ENCODE measurements at regions not wholly inside any gene's neighbourhood (a gene's known extent, or its start where the extent isn't known, plus 50 kb on each side); places are given as distances from the start of the nearest gene placed in this dataset.

DNA sequence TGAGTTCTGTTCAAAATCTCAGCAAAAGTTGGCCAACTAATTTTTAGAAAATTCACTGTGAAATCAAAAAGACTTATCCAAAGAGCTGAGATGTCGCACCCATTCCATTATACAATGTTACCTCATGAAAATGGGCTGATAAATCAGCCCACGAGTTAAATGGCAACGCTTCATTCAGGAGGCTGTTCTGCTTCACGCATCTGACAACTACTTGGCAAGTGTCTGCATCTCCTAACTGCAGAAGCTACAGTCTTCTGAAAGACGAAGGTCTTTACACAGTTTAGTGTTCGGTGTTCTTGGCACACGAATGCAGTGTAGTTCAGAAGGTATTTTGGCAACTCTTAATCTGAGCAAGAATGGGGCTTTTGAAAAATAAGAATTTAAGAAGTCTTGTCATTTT is 166.6 kb upstream of the DKK2 start:
- POLR2A ChIA-PET (ENCODE audit: unreplicated experiment) = no interaction called here
- DNase-seq (no peak), ATAC-seq (ENCODE audit: low read depth) (no peak)
- intact Hi-C loops (cut with micrococcal nuclease) (no loop called here), in situ Hi-C loops (cut with MboI; ENCODE audit: low sequenced_read_pairs) (no loop called here), dilution Hi-C loops (cut with HindIII; ENCODE audit: low sequenced_read_pairs, unreplicated experiment) (no loop called here)
- Histone ChIP-seq H4K20me1 (ENCODE audit: insufficient read depth, low read length) (no peaks in the 10 kb centered on the region), H2BK15ac (ENCODE audit: low read depth, low read length) (no peak overlapping the region), H2BK20ac (ENCODE audit: low read depth, low read length) (no peak overlapping the region), H2BK5ac (ENCODE audit: low read depth, low read length, poor library complexity, severe bottlenecking) (no peak overlapping the region), H3K4me2 (ENCODE audit: low read depth, low read length) (no peak overlapping the region), H3K4me3 (ENCODE audit: insufficient read depth, low read depth, low read length) (no peak overlapping the region), H3K9ac (ENCODE audit: low read depth, low read length) (no peak overlapping the region), H4K91ac (ENCODE audit: insufficient read depth, low read depth, low read length) (no peak overlapping the region), H3K36me3 (ENCODE audit: control insufficient read depth, insufficient read depth, low read length) (no peaks in the 10 kb centered on the region), H3K79me1 (ENCODE audit: low read depth in 1 of 2, low read length in 2 of 2) (no peaks in the 10 kb centered on the region), H2BK120ac (ENCODE audit: low read depth, low read length) (no peak overlapping the region), H3K14ac (replicated peaks; ENCODE audit: low read depth, low read length) (no peak overlapping the region), H2AK9ac (replicated peaks; ENCODE audit: low read depth, low read length, poor library complexity) (no peak overlapping the region), H3K4ac (ENCODE audit: low read depth, low read length) (no peak overlapping the region), H4K8ac (ENCODE audit: low read depth in 2 of 2, low read length in 2 of 2) (no peak overlapping the region), H2AK5ac (ENCODE audit: low read depth, low read length) (no peak overlapping the region), H3K56ac (ENCODE audit: extremely low read depth, insufficient read depth, low read length) (no peak overlapping the region), H3K9me3 (ENCODE audit: control insufficient read depth, insufficient read depth, low read length) (no peaks in the 10 kb centered on the region), H3K27ac (ENCODE audit: insufficient read depth, low read length) (no peak overlapping the region), H3K4me1 (ENCODE audit: control insufficient read depth, insufficient read depth, low read length) (peaks cover 1% of the 10 kb centered on the region; the same call in 1 of the 2 replicates), H3K9me1 (ENCODE audit: insufficient read depth, low read length) (0 out of 2 replicates have a peak, but pooled peaks cover 2% of the 10 kb centered on the region), H3K23ac (ENCODE audit: low read depth, low read length) (no peak overlapping the region), H2AFZ (replicated peaks; ENCODE audit: low read length, poor library complexity) (no peak overlapping the region), H3K18ac (ENCODE audit: low read depth, low read length) (no peak overlapping the region), H3K27me3 (ENCODE audit: control insufficient read depth, insufficient read depth, low read length) (no peaks in the 10 kb centered on the region), H4K5ac (ENCODE audit: low read depth, low read length) (no peak overlapping the region)
- BruUV-seq (replicated peaks) = no TSS peak
- CTCF ChIA-PET = no interaction called here
- WGBS, 2 experiments (ENCODE audit: extremely low coverage in 2 of 2, insufficient read length in 1 of 2) = 50% methylated on average over 2 of the region's 7 CpGs; no CpG with 5 or more reads in 1 of the 2 experiments
- no peak for TF ChIP-seq USF2 (IDR thresholded peaks at IDR 0.05; ENCODE audit: low read depth, low read length)
- TF ChIP-seq RCOR1 (IDR thresholded peaks at IDR 0.05; ENCODE audit: insufficient replicate concordance, low read length) = no peak
- no peak for TF ChIP-seq RAD21 (IDR thresholded peaks at IDR 0.05; ENCODE audit: low read length)
- TF ChIP-seq, protein P1, sequence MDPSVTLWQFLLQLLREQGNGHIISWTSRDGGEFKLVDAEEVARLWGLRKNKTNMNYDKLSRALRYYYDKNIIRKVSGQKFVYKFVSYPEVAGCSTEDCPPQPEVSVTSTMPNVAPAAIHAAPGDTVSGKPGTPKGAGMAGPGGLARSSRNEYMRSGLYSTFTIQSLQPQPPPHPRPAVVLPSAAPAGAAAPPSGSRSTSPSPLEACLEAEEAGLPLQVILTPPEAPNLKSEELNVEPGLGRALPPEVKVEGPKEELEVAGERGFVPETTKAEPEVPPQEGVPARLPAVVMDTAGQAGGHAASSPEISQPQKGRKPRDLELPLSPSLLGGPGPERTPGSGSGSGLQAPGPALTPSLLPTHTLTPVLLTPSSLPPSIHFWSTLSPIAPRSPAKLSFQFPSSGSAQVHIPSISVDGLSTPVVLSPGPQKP (IDR thresholded peaks at IDR 0.05; ENCODE audit: borderline replicate concordance, low read depth, low read length) = no peak
- TF ChIP-seq MAZ (IDR thresholded peaks at IDR 0.05; ENCODE audit: borderline replicate concordance, low read depth, low read length) = no peak
- TF ChIP-seq FOS (IDR thresholded peaks at IDR 0.05; ENCODE audit: low read depth, low read length) = no peak
- no peak for TF ChIP-seq CEBPB (IDR thresholded peaks at IDR 0.05; ENCODE audit: low read depth, low read length)
- no peak for TF ChIP-seq BHLHE40 (IDR thresholded peaks at IDR 0.05; ENCODE audit: low read depth, low read length)
- no peak for TF ChIP-seq CTCF (conservative IDR thresholded peaks at IDR 0.05; ENCODE audit: low read depth, low read length)
- TF ChIP-seq NFE2L2 (IDR thresholded peaks at IDR 0.05; ENCODE audit: low read depth, low read length) = no peak
- no peak for TF ChIP-seq CHD1 (IDR thresholded peaks at IDR 0.05; ENCODE audit: low read depth, low read length)
- no peak for TF ChIP-seq SMC3 (IDR thresholded peaks at IDR 0.05; ENCODE audit: low read depth, low read length)
- no peak for TF ChIP-seq RFX5 (IDR thresholded peaks at IDR 0.05; ENCODE audit: low read depth, low read length)
- no peak for TF ChIP-seq POLR2A (IDR thresholded peaks at IDR 0.05; ENCODE audit: low read depth, low read length)
